ENCODE measurements at regions not wholly inside any gene's neighbourhood (a gene's known extent, or its start where the extent isn't known, plus 50 kb on each side); places are given as distances from the start of the nearest gene placed in this dataset.

GRCh38 chr13:30151388-30151787 lies 156.0 kb downstream of the KATNAL1 start:
- Histone ChIP-seq H3K27me3 (replicated peaks; ENCODE audit: insufficient read depth) (no peaks in the 10 kb centered on the region; the same call in 1 of the 2 replicates), H3K9ac (no peak overlapping the region), H2AFZ (no peak overlapping the region), H3K9me3 (ENCODE audit: low read depth) (no peaks in the 10 kb centered on the region), H3K4me2 (ENCODE audit: unreplicated experiment) (no peak overlapping the region), H3F3A (ENCODE audit: insufficient read depth) (no peaks in the 10 kb centered on the region), H3K4me3 (no peak overlapping the region), H3K27ac (no peak overlapping the region), H3K9me2 (ENCODE audit: insufficient read depth) (no peaks in the 10 kb centered on the region), H3K4me1 (ENCODE audit: insufficient read depth) (no peaks in the 10 kb centered on the region), H3K79me2 (ENCODE audit: insufficient read depth) (no peaks in the 10 kb centered on the region), H4K20me1 (ENCODE audit: insufficient read depth) (no peaks in the 10 kb centered on the region), H3K36me3 (ENCODE audit: low read depth) (no peaks in the 10 kb centered on the region)
- WGBS, 2 experiments (ENCODE audit: low coverage in 1 of 2, low lambda C conversion rate in 2 of 2, missing lambda C conversion rate in 2 of 2), result 69 to 75% methylated on average over 5 of the region's 5 CpGs
- in situ Hi-C loops (cut with MboI), result no loop called here
- TF ChIP-seq EZH2 (IDR thresholded peaks at IDR 0.05; ENCODE audit: insufficient read depth, poor library complexity, severe bottlenecking) (no peak), EZH2phosphoT487 (IDR thresholded peaks at IDR 0.05; ENCODE audit: insufficient read depth, low read depth) (no peak)
- DNase-seq, result no peak

GRCh38 chr13:30149248-30149647 lies 158.1 kb downstream of the KATNAL1 start:
- Histone ChIP-seq H3K9ac (no peak overlapping the region), H4K20me1 (ENCODE audit: insufficient read depth) (no peaks in the 10 kb centered on the region), H3F3A (ENCODE audit: insufficient read depth) (peaks cover 2% of the 10 kb centered on the region), H3K4me3 (no peak overlapping the region), H2AFZ (no peak overlapping the region), H3K4me1 (ENCODE audit: insufficient read depth) (no peaks in the 10 kb centered on the region), H3K4me2 (ENCODE audit: unreplicated experiment) (no peak overlapping the region), H3K9me2 (ENCODE audit: insufficient read depth) (no peaks in the 10 kb centered on the region), H3K27ac (no peak overlapping the region), H3K27me3 (replicated peaks; ENCODE audit: insufficient read depth) (no peaks in the 10 kb centered on the region), H3K9me3 (ENCODE audit: low read depth) (no peaks in the 10 kb centered on the region), H3K36me3 (ENCODE audit: low read depth) (no peaks in the 10 kb centered on the region), H3K79me2 (ENCODE audit: insufficient read depth) (no peaks in the 10 kb centered on the region)
- no peak for TF ChIP-seq EZH2phosphoT487 (IDR thresholded peaks at IDR 0.05; ENCODE audit: insufficient read depth, low read depth)
- in situ Hi-C loops (cut with MboI), result no loop called here
- 90 to 91% methylated on average over 2 of the region's 2 CpGs for WGBS, 2 experiments (ENCODE audit: low coverage in 1 of 2, low lambda C conversion rate in 2 of 2, missing lambda C conversion rate in 2 of 2)
- no peak for DNase-seq

- Histone ChIP-seq H3K4me3 (no peak overlapping the region), H3K27ac (no peak overlapping the region), H3K27me3 (replicated peaks; ENCODE audit: insufficient read depth) (no peaks in the 10 kb centered on the region), H3K4me2 (ENCODE audit: unreplicated experiment) (no peak overlapping the region), H3K9me2 (ENCODE audit: insufficient read depth) (no peaks in the 10 kb centered on the region), H4K20me1 (ENCODE audit: insufficient read depth) (no peaks in the 10 kb centered on the region), H2AFZ (no peak overlapping the region), H3K79me2 (ENCODE audit: insufficient read depth) (no peaks in the 10 kb centered on the region), H3F3A (ENCODE audit: insufficient read depth) (peaks cover 7% of the 10 kb centered on the region), H3K9me3 (ENCODE audit: low read depth) (no peaks in the 10 kb centered on the region), H3K9ac (no peak overlapping the region), H3K36me3 (ENCODE audit: low read depth) (no peaks in the 10 kb centered on the region), H3K4me1 (ENCODE audit: insufficient read depth) (peaks cover 3% of the 10 kb centered on the region; the same call in 1 of the 2 replicates)
- in situ Hi-C loops (cut with MboI), result no loop called here
- no peak for DNase-seq
- 96 to 97% methylated on average over 8 of the region's 8 CpGs for WGBS, 2 experiments (ENCODE audit: low coverage in 1 of 2, low lambda C conversion rate in 2 of 2, missing lambda C conversion rate in 2 of 2)
- TF ChIP-seq EZH2phosphoT487 (IDR thresholded peaks at IDR 0.05; ENCODE audit: insufficient read depth, low read depth), result no peak
- no peak for TF ChIP-seq EZH2 (IDR thresholded peaks at IDR 0.05; ENCODE audit: insufficient read depth, poor library complexity, severe bottlenecking)
Observed at GRCh38 chr13:30148786-30149185, 158.6 kb downstream of the KATNAL1 start.

GRCh38 chr13:30148171-30148754 lies 159.1 kb downstream of the KATNAL1 start:
- peaks cover 7% of the 10 kb centered on the region for H3K4me1 ChIP-seq (ENCODE audit: insufficient read depth)
- H3K4me2 ChIP-seq (ENCODE audit: unreplicated experiment), result no peak overlapping the region
- no peaks in the 10 kb centered on the region for H3K9me3 ChIP-seq (ENCODE audit: low read depth)
- 79 to 80% methylated on average over 9 of the region's 9 CpGs for WGBS, 2 experiments (ENCODE audit: low coverage in 1 of 2, low lambda C conversion rate in 2 of 2, missing lambda C conversion rate in 2 of 2)
- H2AFZ ChIP-seq, result no peak overlapping the region
- no peak overlapping the region for H3K9ac ChIP-seq
- TF ChIP-seq EZH2 (IDR thresholded peaks at IDR 0.05; ENCODE audit: insufficient read depth, poor library complexity, severe bottlenecking) (no peak), EZH2phosphoT487 (IDR thresholded peaks at IDR 0.05; ENCODE audit: insufficient read depth, low read depth) (no peak)
- no peaks in the 10 kb centered on the region for H4K20me1 ChIP-seq (ENCODE audit: insufficient read depth)
- no peaks in the 10 kb centered on the region for H3K9me2 ChIP-seq (ENCODE audit: insufficient read depth)
- no peak overlapping the region for H3K4me3 ChIP-seq
- in situ Hi-C loops (cut with MboI), result no loop called here
- H3K27me3 ChIP-seq (replicated peaks; ENCODE audit: insufficient read depth), result no peaks in the 10 kb centered on the region
- H3K27ac ChIP-seq, result no peak overlapping the region
- no peak for DNase-seq
- peaks cover 12% of the 10 kb centered on the region for H3F3A ChIP-seq (ENCODE audit: insufficient read depth)
- H3K79me2 ChIP-seq (ENCODE audit: insufficient read depth), result no peaks in the 10 kb centered on the region
- no peaks in the 10 kb centered on the region for H3K36me3 ChIP-seq (ENCODE audit: low read depth)

- Histone ChIP-seq H3K27ac (no peak overlapping the region), H3K9me3 (ENCODE audit: low read depth) (no peaks in the 10 kb centered on the region), H3K4me2 (ENCODE audit: unreplicated experiment) (no peak overlapping the region), H3K4me3 (no peak overlapping the region), H3K9me2 (ENCODE audit: insufficient read depth) (no peaks in the 10 kb centered on the region), H4K20me1 (ENCODE audit: insufficient read depth) (no peaks in the 10 kb centered on the region), H3K9ac (no peak overlapping the region), H2AFZ (no peak overlapping the region), H3K36me3 (ENCODE audit: low read depth) (no peaks in the 10 kb centered on the region), H3K4me1 (ENCODE audit: insufficient read depth) (peaks cover 11% of the 10 kb centered on the region), H3K27me3 (replicated peaks; ENCODE audit: insufficient read depth) (no peaks in the 10 kb centered on the region), H3K79me2 (ENCODE audit: insufficient read depth) (no peaks in the 10 kb centered on the region), H3F3A (ENCODE audit: insufficient read depth) (peaks cover 14% of the 10 kb centered on the region)
- in situ Hi-C loops (cut with MboI), result no loop called here
- 90 to 92% methylated on average over 2 of the region's 2 CpGs for WGBS, 2 experiments (ENCODE audit: low coverage in 1 of 2, low lambda C conversion rate in 2 of 2, missing lambda C conversion rate in 2 of 2)
- no peak for DNase-seq
- TF ChIP-seq EZH2phosphoT487 (IDR thresholded peaks at IDR 0.05; ENCODE audit: insufficient read depth, low read depth) (no peak), EZH2 (IDR thresholded peaks at IDR 0.05; ENCODE audit: insufficient read depth, poor library complexity, severe bottlenecking) (no peak)
Observed at GRCh38 chr13:30147421-30147820, 159.9 kb downstream of the KATNAL1 start.
